Keratinocyte (primary cell): ENCODE measurements at regions not wholly inside any gene's neighbourhood (a gene's known extent, or its start where the extent isn't known, plus 50 kb on each side); places are given as distances from the start of the nearest gene placed in this dataset.

Experiments used
- DNase-seq: peaks from one replicate; pipeline ENCODE4 v3.0.0-alpha.2; 2011; ENCODE audit warnings: low read depth, missing footprints, low spot score
- FAIRE-seq: peaks from 2 replicates; lab custom pipeline; 2011; peaks lifted over from hg19 to GRCh38; lab: Jason Lieb, UNC
- H2AFZ ChIP-seq: 2 replicates; pipeline ENCODE4 v1.6.0; 2012; ENCODE audit warnings: low read length, control low read depth, inconsistent platforms; ENCODE audit not compliant: control insufficient read depth
- H3K27ac ChIP-seq: 2 replicates; pipeline ENCODE4 v1.5.1; 2011; ENCODE audit warnings: low read length; ENCODE audit not compliant: control insufficient read depth, insufficient read depth
- H3K27me3 ChIP-seq: 3 replicates; pipeline ENCODE4 v1.6.0; 2011; ENCODE audit warnings: low read length; ENCODE audit not compliant: control insufficient read depth, insufficient read depth; ENCODE audit errors: extremely low read depth
- H3K36me3 ChIP-seq, 2 experiments: 2 replicates in 1 of 2; 3 replicates in 1 of 2; pipeline ENCODE4 v1.5.1; 2011; ENCODE audit warnings: low read length in 2 of 2, mild to moderate bottlenecking in 1 of 2; ENCODE audit not compliant: control insufficient read depth in 2 of 2, insufficient read depth in 2 of 2; ENCODE audit errors: extremely low read depth in 1 of 2
- H3K4me1 ChIP-seq: 3 replicates; pipeline ENCODE4 v1.5.1; 2011; ENCODE audit warnings: low read length; ENCODE audit not compliant: control insufficient read depth, insufficient read depth; ENCODE audit errors: extremely low read depth
- H3K4me2 ChIP-seq: 3 replicates; pipeline ENCODE4 v1.6.0; 2011; ENCODE audit warnings: low read depth, low read length; ENCODE audit not compliant: control insufficient read depth, insufficient read depth; ENCODE audit errors: extremely low read depth
- H3K4me3 ChIP-seq, 3 experiments: fragments of 200-600 bp in 1 of 3; sonication (generic) in 1 of 3; 2 replicates in 2 of 3; 3 replicates in 1 of 3; pipeline ENCODE4 v1.5.1; 2011 to 2016; ENCODE audit warnings: low read length in 3 of 3, mild to moderate bottlenecking in 3 of 3, control low read depth in 2 of 3, inconsistent platforms in 1 of 3, low read depth in 1 of 3, mixed read lengths in 1 of 3, mixed run types in 1 of 3, moderate library complexity in 1 of 3; ENCODE audit not compliant: control insufficient read depth in 2 of 3, insufficient read depth in 2 of 3; ENCODE audit errors: extremely low read depth in 1 of 3
- H3K79me2 ChIP-seq: 2 replicates; pipeline ENCODE4 v1.6.0; 2012; ENCODE audit warnings: low read length; ENCODE audit not compliant: control insufficient read depth, insufficient read depth
- H3K9ac ChIP-seq: 3 replicates; pipeline ENCODE4 v1.6.0; 2011; ENCODE audit warnings: low read length; ENCODE audit not compliant: control insufficient read depth, insufficient read depth; ENCODE audit errors: extremely low read depth
- H3K9me1 ChIP-seq: 3 replicates; pipeline ENCODE4 v1.6.0; 2011; ENCODE audit warnings: low read length; ENCODE audit not compliant: control insufficient read depth, insufficient read depth; ENCODE audit errors: extremely low read depth
- H3K9me3 ChIP-seq: 2 replicates; pipeline ENCODE4 v1.5.1; 2012; ENCODE audit warnings: low read depth, low read length; ENCODE audit not compliant: control insufficient read depth
- H4K20me1 ChIP-seq: 3 replicates; pipeline ENCODE4 v1.6.0; 2011; ENCODE audit warnings: low read length; ENCODE audit not compliant: control insufficient read depth, insufficient read depth; ENCODE audit errors: extremely low read depth
- CTCF ChIP-seq, 3 experiments: IDR thresholded peaks in 1 of 3; conservative IDR thresholded peaks in 1 of 3; optimal IDR thresholded peaks in 1 of 3; 2 replicates in 2 of 3; 3 replicates in 1 of 3; pipeline versions ENCODE3 to v1.5.1; 2011; ENCODE audit warnings: low read length in 3 of 3, mild to moderate bottlenecking in 3 of 3, moderate library complexity in 2 of 3, control low read depth in 1 of 3, inconsistent platforms in 1 of 3; ENCODE audit not compliant: insufficient read depth in 2 of 3; ENCODE audit errors: extremely low read depth in 1 of 3
- EZH2 ChIP-seq: IDR thresholded peaks from one replicate; pipeline ENCODE4 v1.6.1; 2012; ENCODE audit warnings: inconsistent platforms, mild to moderate bottlenecking, low read length, moderate library complexity
- dilution Hi-C: fragments of 300-500 bp; cut with MboI; formaldehyde crosslinking; loops from one replicate; pipeline ENCODE4 v1.7.0; 2020; ENCODE audit warnings: low sequenced_read_pairs; ENCODE audit not compliant: extremely low pct_ligation_motif_present

GRCh38 chr6:74785236-74785635 is 420.6 kb downstream of the COL12A1 start:
- no peaks in the 10 kb centered on the region for H3K9me3 ChIP-seq
- FAIRE-seq, result no peak
- no peaks in the 10 kb centered on the region for H4K20me1 ChIP-seq
- dilution Hi-C loops, result no loop called here
- H3K27ac ChIP-seq, result no peak overlapping the region
- H3K27me3 ChIP-seq, result no peaks in the 10 kb centered on the region
- no peaks in the 10 kb centered on the region for H3K79me2 ChIP-seq
- no peak for TF ChIP-seq CTCF (optimal IDR thresholded peaks at IDR 0.05 in 1 of 3, IDR thresholded peaks at IDR 0.05 in 1 of 3, conservative IDR thresholded peaks at IDR 0.05 in 1 of 3; ENCODE audit: extremely low read depth in 1 of 3, insufficient read depth in 2 of 3, low read length in 3 of 3)
- TF ChIP-seq EZH2, result no peak
- H3K36me3 ChIP-seq, result no peaks in the 10 kb centered on the region
- no peak overlapping the region for H2AFZ ChIP-seq
- no peak overlapping the region for H3K9ac ChIP-seq
- DNase-seq, result no peak
- H3K4me1 ChIP-seq, result no peaks in the 10 kb centered on the region
- no peaks in the 10 kb centered on the region for H3K9me1 ChIP-seq
- no peak overlapping the region for H3K4me3 ChIP-seq
- no peak overlapping the region for H3K4me2 ChIP-seq

- Histone ChIP-seq H3K9ac (no peak overlapping the region), H2AFZ (no peak overlapping the region), H3K36me3 (no peaks in the 10 kb centered on the region), H4K20me1 (no peaks in the 10 kb centered on the region), H3K4me1 (no peaks in the 10 kb centered on the region), H3K4me3 (no peak overlapping the region), H3K9me1 (no peaks in the 10 kb centered on the region), H3K79me2 (no peaks in the 10 kb centered on the region), H3K27me3 (no peaks in the 10 kb centered on the region), H3K27ac (no peak overlapping the region), H3K4me2 (no peak overlapping the region), H3K9me3 (no peaks in the 10 kb centered on the region)
- TF ChIP-seq EZH2 (no peak), CTCF (optimal IDR thresholded peaks at IDR 0.05 in 1 of 3, IDR thresholded peaks at IDR 0.05 in 1 of 3, conservative IDR thresholded peaks at IDR 0.05 in 1 of 3; ENCODE audit: extremely low read depth in 1 of 3, insufficient read depth in 2 of 3, low read length in 3 of 3) (no peak)
- FAIRE-seq (no peak), DNase-seq (no peak)
- dilution Hi-C loops, result no loop called here
Observed at GRCh38 chr6:74782346-74782745, 423.5 kb downstream of the COL12A1 start.
